ENCODE measurements at regions not wholly inside any gene's neighbourhood (a gene's known extent, or its start where the extent isn't known, plus 50 kb on each side); places are given as distances from the start of the nearest gene placed in this dataset.
A peak's percentile ranks its signal among the peaks of the same experiment; 100 is the strongest.
"Not testable (repeated sequence)": the region's sequence is repeated elsewhere in the genome, so short reads cannot be mapped to it uniquely, and the experiment has no call there.

- DNase-seq: no peak
Measured at GRCh38 chr1:234763367-234763766, 153.4 kb upstream of the IRF2BP2 start.

- DNase-seq: not testable (repeated sequence)
Measured at GRCh38 chr1:234762127-234762526, 152.1 kb upstream of the IRF2BP2 start.

- DNase-seq: no peak
Measured at GRCh38 chr1:234760303-234760723, 150.3 kb upstream of the IRF2BP2 start.

- DNase-seq: no peak
Measured at GRCh38 chr1:234759888-234760287, 149.9 kb upstream of the IRF2BP2 start.

GRCh38 chr1:234758851-234759250 lies 148.9 kb upstream of the IRF2BP2 start:
- DNase-seq: no peak

- no peak for DNase-seq
Measured at GRCh38 chr1:234756857-234757256, 146.9 kb upstream of the IRF2BP2 start.

GRCh38 chr1:234756066-234756774 lies 146.2 kb upstream of the IRF2BP2 start:
- DNase-seq: no peak

GRCh38 chr1:234755449-234755863 lies 145.5 kb upstream of the IRF2BP2 start:
- DNase-seq: no peak

- no peak for DNase-seq
Measured at GRCh38 chr1:234753979-234754378, 144.0 kb upstream of the IRF2BP2 start.

- no peak for DNase-seq
Measured at GRCh38 chr1:234752927-234753326, 142.9 kb upstream of the IRF2BP2 start.

GRCh38 chr1:234751678-234752077 lies 141.7 kb upstream of the IRF2BP2 start:
- DNase-seq: no peak

- no peak for DNase-seq
Measured at GRCh38 chr1:234750922-234751627, 141.1 kb upstream of the IRF2BP2 start.

- no peak for DNase-seq
Measured at GRCh38 chr1:234748713-234749112, 138.7 kb upstream of the IRF2BP2 start.

GRCh38 chr1:234748066-234748465 lies 138.1 kb upstream of the IRF2BP2 start:
- DNase-seq: no peak

GRCh38 chr1:234746798-234747196 lies 136.8 kb upstream of the IRF2BP2 start:
- no peak for DNase-seq

GRCh38 chr1:234745844-234746797 lies 136.1 kb upstream of the IRF2BP2 start:
- DNase-seq: peak; percentile 67

GRCh38 chr1:234745276-234745675 lies 135.3 kb upstream of the IRF2BP2 start:
- DNase-seq: no peak

GRCh38 chr1:234743791-234744611 lies 134.0 kb upstream of the IRF2BP2 start:
- peak; percentile 87 for DNase-seq

- DNase-seq: no peak
Measured at GRCh38 chr1:234742622-234743021, 132.6 kb upstream of the IRF2BP2 start.

GRCh38 chr1:234737967-234738314 lies 128.0 kb upstream of the IRF2BP2 start:
- no peak for DNase-seq

- no peak for DNase-seq
Measured at GRCh38 chr1:234735916-234736315, 125.9 kb upstream of the IRF2BP2 start.

- no peak for DNase-seq
Measured at GRCh38 chr1:234735476-234735875, 125.5 kb upstream of the IRF2BP2 start.

Data from renal pelvis (tissue), 1 donor.